Right forelimb (tissue), 1 donor: ENCODE measurements at regions not wholly inside any gene's neighbourhood (a gene's known extent, or its start where the extent isn't known, plus 50 kb on each side); places are given as distances from the start of the nearest gene placed in this dataset.
A peak's percentile ranks its signal among the peaks of the same experiment; 100 is the strongest.
"Not testable (repeated sequence)": the region's sequence is repeated elsewhere in the genome, so short reads cannot be mapped to it uniquely, and the experiment has no call there.

Experiments
- DNase-seq: peaks from one replicate; pipeline ENCODE4 v3.0.0-alpha.2; 2018

DNA sequence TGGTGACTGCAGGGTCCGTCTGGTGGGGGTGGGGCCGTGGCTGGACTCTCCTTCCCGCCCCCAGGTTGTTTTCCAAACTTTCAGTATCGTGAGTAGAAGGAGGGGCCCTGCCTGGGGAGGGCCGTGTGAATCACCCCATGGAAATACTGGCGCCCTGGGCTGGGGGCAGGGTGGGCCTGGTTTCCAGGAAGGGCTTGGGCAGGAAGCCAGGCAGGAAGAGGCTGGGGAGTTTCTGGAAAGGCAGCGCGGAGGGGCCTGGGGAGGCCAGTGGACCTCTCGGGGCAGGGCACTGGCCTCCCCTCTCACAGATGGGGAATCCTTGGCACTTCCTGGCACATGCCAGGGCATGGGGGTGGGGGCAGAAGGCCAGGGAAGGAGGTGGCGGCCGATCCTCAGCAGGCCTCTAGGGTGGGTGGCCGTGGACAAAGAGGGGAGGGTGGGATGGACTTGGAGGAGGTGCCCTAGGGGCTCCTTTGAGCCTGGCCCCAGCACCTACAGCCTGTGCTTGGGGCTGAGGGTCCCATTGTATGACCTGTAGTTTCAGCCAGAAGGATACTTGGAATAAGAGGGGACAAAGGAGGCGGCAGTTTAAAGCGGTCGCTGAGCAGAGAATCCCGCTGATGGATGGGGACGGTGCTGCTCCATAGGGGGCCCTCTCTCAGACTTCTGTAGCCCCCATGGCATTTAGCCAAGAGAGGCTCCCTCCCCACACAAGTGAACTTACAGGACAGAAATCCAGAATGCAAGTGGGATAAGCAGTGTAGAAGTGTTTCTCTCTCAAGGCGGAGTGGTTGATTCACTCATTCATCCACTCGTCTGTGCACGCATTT, 56.5 kb upstream of the GATA2 start:
- DNase-seq = peak; percentile 79

DNA sequence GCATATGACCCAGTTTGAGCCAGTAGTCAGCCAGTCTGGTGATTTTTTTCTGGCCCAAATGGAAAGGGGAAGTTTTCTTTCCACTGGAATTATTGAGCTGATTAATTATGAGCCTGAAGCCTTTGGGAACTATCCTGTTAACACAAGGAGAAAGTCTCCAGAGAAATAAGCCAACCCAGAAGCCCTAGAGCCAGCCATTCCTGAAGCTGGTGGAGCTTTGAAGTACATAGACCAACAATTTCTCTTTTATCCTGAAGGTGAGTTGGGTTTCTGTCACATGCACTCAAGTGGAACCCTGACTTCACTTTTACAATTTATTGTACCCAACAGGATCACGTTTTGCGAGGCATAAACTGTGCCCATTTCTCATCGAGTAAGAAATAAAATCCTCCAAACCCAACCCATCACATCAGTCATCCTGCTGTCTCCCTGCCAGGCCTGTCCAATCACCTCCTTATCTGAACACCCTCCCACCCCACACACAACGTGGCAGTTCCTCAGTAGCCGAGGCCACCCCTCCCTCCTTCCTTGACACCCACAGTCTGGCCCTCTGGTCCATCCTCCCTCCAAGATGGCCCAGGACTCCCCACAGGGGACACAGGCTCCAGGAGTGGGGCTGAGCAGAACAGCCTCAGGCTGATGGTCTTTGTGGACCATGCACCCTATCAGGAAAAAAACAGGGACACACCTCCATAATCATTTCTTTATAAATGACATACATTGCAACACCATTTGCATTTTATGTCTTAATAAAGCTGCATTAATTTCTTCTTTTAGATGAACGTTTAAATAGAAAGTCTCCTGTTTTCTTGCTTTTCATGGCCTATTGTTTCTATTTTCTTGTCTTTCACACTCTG, 55.7 kb upstream of the GATA2 start:
- no peak for DNase-seq

DNA sequence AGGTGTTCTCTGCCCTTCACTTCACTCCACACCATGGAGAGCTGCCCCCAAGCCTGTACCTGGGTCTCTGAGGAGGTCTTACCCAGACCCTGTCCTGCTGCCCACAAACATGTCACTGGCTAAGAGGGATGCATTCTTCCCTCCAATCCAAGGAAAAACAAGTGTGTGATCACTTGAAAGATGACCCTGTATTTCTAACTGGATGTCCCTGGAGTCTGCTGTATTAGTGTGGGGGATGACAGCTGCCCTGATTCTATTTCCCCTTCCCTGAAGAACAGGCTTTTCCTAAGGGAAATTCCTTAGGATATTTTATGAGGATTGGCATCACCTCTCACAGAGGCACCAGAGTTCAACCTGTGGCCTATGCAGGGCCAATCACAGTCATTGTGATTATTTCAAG, 55.0 kb upstream of the GATA2 start:
- DNase-seq = no peak

DNA sequence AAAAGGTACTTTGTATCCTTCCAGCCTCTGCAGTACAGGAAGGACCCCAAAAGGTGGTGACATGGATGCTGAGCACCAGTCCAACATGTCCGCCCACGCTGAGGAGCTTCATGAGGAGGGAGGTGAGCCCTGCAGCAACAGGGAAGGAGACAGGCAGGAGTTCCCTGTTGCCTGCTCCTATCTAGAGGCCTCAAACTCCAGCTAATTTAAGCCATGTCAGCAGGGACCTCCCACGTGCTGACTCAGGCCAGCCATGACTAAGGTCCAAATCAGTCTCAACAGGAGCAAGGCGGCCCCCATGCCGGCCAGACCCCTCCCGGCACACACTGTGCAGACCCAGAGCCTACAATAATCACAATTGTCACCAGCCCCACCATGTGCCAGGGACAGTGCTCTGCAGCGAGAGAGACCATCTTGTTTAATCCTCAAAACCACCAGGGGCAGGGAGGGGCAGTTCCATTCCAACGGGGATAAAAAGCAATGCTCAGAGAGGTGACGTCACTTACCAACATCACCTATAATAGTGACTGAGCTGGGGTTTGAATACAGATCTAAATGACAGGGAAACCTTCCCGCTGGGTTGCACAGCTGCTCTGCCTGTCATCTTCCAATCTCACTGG, 54.5 kb upstream of the GATA2 start:
- DNase-seq = no peak

DNA sequence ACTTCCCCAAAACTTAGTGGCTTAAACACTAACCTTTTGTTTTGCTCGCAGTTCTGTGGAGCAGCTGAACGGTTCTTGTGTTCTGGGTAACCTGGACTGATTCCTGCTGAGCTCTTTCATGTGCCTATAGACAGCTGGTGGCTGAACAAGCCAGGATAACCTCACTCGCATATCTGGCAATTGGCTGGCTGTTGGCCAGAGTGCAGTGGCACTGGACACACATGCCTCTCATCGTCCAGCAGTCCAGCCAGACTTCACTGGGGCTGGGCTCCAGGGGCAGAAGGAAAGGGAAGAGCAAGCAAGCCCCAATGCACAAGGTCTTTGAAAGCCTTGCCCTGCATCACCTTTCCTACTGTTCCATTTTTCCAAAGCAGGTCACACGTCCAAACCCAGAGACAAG, 53.6 kb upstream of the GATA2 start:
- DNase-seq = no peak

DNA sequence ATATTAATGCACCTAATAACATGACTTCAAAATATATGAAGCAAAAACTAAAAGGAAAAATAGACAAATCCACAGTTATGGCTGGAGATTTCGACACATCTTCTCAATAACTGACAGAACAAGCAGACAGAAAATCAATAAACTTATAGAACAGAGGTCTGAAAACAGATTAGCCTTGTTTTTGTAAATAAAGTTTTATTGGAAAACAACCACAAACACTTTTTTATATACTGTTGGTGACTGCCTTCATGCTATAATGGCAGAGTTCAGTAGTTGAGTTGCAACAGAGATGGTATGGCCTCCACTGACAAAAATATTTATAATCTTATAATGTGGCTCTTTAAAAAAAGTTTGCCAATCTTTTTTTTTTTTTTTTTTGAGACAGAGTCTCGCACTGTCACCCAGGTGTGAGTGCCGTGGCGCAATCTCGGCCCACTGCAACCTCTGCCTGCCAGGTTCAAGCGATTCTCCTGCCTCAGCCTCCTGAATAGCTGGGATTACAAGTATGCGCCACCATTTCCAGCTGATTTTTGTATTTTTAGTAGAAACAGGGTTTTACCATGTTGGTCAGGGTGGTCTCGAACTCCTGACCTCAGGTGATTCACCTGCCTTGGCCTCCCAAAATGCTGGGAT, 52.2 kb upstream of the GATA2 start:
- no peak for DNase-seq

DNA sequence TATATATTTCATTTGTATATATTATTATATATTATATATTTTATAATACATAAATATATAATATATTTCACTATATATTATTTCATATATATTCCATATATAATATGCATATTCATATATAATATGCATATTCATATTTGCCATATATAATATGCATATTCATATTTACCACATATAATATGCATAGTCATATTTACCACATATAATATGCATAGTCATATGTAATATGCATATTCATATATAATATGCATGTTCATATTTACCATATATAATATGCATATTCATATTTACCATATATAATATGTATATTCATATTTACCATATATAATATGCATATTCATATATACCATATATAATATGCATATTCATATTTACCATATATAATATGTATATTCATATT, 51.2 kb upstream of the GATA2 start:
- no peak for DNase-seq

DNA sequence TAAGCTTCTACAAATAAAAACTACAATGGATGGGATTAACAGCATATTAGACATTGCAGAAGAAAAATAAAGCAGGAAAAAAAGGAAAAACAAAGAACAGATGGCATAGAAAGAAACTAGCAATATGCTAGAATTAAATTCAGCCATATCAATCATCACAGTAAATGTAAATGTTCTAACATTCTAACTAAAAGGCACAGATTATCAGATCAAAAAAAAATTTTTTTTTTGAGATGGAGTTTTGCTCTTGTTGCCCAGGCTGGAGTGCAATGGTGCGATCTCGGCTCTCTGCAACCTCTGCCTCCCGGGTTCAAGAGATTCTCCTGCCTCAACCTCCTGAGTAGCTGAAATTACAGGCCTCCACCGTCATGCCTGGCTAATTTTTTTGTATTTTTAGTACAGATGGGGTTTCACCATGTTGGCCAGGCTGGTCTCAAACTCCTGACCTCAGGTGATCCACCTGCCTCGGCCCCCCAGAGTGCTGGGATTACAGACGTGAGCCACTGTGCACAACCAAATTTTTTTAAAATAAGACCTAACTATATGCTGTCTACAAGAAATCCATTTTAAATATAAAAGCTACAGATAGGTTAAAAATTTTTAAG, 50.7 kb upstream of the GATA2 start:
- DNase-seq = not testable (repeated sequence)
